ENCODE measurements at regions not wholly inside any gene's neighbourhood (a gene's known extent, or its start where the extent isn't known, plus 50 kb on each side); places are given as distances from the start of the nearest gene placed in this dataset.

- Histone ChIP-seq H3K27ac (ENCODE audit: low read depth, low read length, poor library complexity, severe bottlenecking) (no peak overlapping the region), H3K4me1 (ENCODE audit: insufficient read depth, low read length, severe bottlenecking) (no peaks in the 10 kb centered on the region), H3K9ac (ENCODE audit: low read length) (no peak overlapping the region), H4K20me1 (ENCODE audit: insufficient read depth, low read length) (no peaks in the 10 kb centered on the region), H3K36me3 (ENCODE audit: insufficient read depth, low read length) (no peaks in the 10 kb centered on the region), H2AFZ (ENCODE audit: low read length) (no peak overlapping the region), H3K27me3 (ENCODE audit: insufficient read depth, low read length) (no peaks in the 10 kb centered on the region), H3K79me2 (ENCODE audit: insufficient read depth, low read length) (no peaks in the 10 kb centered on the region), H3K9me2 (ENCODE audit: low read depth, low read length) (no peaks in the 10 kb centered on the region), H3K4me3 (ENCODE audit: low read depth, low read length, poor library complexity, severe bottlenecking) (no peak overlapping the region), H3K9me3 (ENCODE audit: low read length) (no peaks in the 10 kb centered on the region; the same call in 1 of the 2 replicates), H3K4me2 (ENCODE audit: low read length) (no peak overlapping the region), H3F3A (ENCODE audit: insufficient read depth, low read length) (no peaks in the 10 kb centered on the region)
- no peak for TF ChIP-seq EZH2 (IDR thresholded peaks at IDR 0.05; ENCODE audit: borderline replicate concordance, low read length)
- TF ChIP-seq CTCF (IDR thresholded peaks at IDR 0.05; ENCODE audit: low read length): no peak
These were observed 937.7 kb upstream of the LRRN3 start for GRCh38 chr7:110153222-110153621.

- H3F3A ChIP-seq (ENCODE audit: insufficient read depth, low read length): no peaks in the 10 kb centered on the region
- no peak overlapping the region for H3K9ac ChIP-seq (ENCODE audit: low read length)
- no peaks in the 10 kb centered on the region for H3K9me3 ChIP-seq (ENCODE audit: low read length)
These were observed 934.4 kb upstream of the LRRN3 start for GRCh38 chr7:110156511-110156910.

GRCh38 chr7:110157631-110158362 is 933.1 kb upstream of the LRRN3 start:
- Histone ChIP-seq H3K9ac (ENCODE audit: low read length) (no peak overlapping the region), H2AFZ (ENCODE audit: low read length) (no peak overlapping the region), H3K4me2 (ENCODE audit: low read length) (no peak overlapping the region), H3K36me3 (ENCODE audit: insufficient read depth, low read length) (no peaks in the 10 kb centered on the region), H3K27ac (ENCODE audit: low read depth, low read length, poor library complexity, severe bottlenecking) (no peak overlapping the region), H3F3A (ENCODE audit: insufficient read depth, low read length) (no peaks in the 10 kb centered on the region), H3K79me2 (ENCODE audit: insufficient read depth, low read length) (no peaks in the 10 kb centered on the region), H4K20me1 (ENCODE audit: insufficient read depth, low read length) (no peaks in the 10 kb centered on the region), H3K9me2 (ENCODE audit: low read depth, low read length) (peaks cover 2% of the 10 kb centered on the region; the same call in 1 of the 2 replicates), H3K4me1 (ENCODE audit: insufficient read depth, low read length, severe bottlenecking) (no peaks in the 10 kb centered on the region), H3K4me3 (ENCODE audit: low read depth, low read length, poor library complexity, severe bottlenecking) (no peak overlapping the region), H3K27me3 (ENCODE audit: insufficient read depth, low read length) (no peaks in the 10 kb centered on the region), H3K9me3 (ENCODE audit: low read length) (no peaks in the 10 kb centered on the region)
- TF ChIP-seq EZH2 (IDR thresholded peaks at IDR 0.05; ENCODE audit: borderline replicate concordance, low read length) (no peak), CTCF (IDR thresholded peaks at IDR 0.05; ENCODE audit: low read length) (no peak)

More at GRCh38 chr7:110156511-110156910, 934.4 kb upstream of the LRRN3 start:
- no peaks in the 10 kb centered on the region for H4K20me1 ChIP-seq (ENCODE audit: insufficient read depth, low read length)
- no peak overlapping the region for H3K27ac ChIP-seq (ENCODE audit: low read depth, low read length, poor library complexity, severe bottlenecking)
- H3K27me3 ChIP-seq (ENCODE audit: insufficient read depth, low read length): no peaks in the 10 kb centered on the region
- H3K36me3 ChIP-seq (ENCODE audit: insufficient read depth, low read length): no peaks in the 10 kb centered on the region
- TF ChIP-seq CTCF (IDR thresholded peaks at IDR 0.05; ENCODE audit: low read length) (no peak), EZH2 (IDR thresholded peaks at IDR 0.05; ENCODE audit: borderline replicate concordance, low read length) (no peak)
- no peak overlapping the region for H3K4me2 ChIP-seq (ENCODE audit: low read length)
- no peak overlapping the region for H3K4me3 ChIP-seq (ENCODE audit: low read depth, low read length, poor library complexity, severe bottlenecking)
- peaks cover 2% of the 10 kb centered on the region; the same call in 1 of the 2 replicates for H3K9me2 ChIP-seq (ENCODE audit: low read depth, low read length)
- no peaks in the 10 kb centered on the region for H3K4me1 ChIP-seq (ENCODE audit: insufficient read depth, low read length, severe bottlenecking)
- H3K79me2 ChIP-seq (ENCODE audit: insufficient read depth, low read length): no peaks in the 10 kb centered on the region
- H2AFZ ChIP-seq (ENCODE audit: low read length): no peak overlapping the region
